Esophagus muscularis mucosa (tissue), 4 donors: ENCODE measurements at regions not wholly inside any gene's neighbourhood (a gene's known extent, or its start where the extent isn't known, plus 50 kb on each side); places are given as distances from the start of the nearest gene placed in this dataset.

Experiments used
- CTCF ChIP-seq, 3 experiments: fragments of 200-600 bp in 2 of 3; fragments of 450-650 bp in 1 of 3; sonication (generic) in 2 of 3; IDR thresholded peaks; one replicate each; pipeline ENCODE4 v1.5.1; 2017 to 2019; ENCODE audit warnings: antibody characterized with exemption in 3 of 3, mild to moderate bottlenecking in 2 of 3, moderate library complexity in 1 of 3
- EP300 ChIP-seq: sonication (generic); formaldehyde crosslinking; IDR thresholded peaks from one replicate; pipeline ENCODE4 v1.6.1; 2017; ENCODE audit warnings: antibody characterized with exemption
- POLR2A ChIP-seq: fragments of 450-650 bp; IDR thresholded peaks from one replicate; pipeline ENCODE4 v1.6.1; 2017; ENCODE audit warnings: antibody characterized with exemption, moderate library complexity, mild to moderate bottlenecking, low read depth
- POLR2AphosphoS5 ChIP-seq, 2 donors: sonication (generic); formaldehyde crosslinking; IDR thresholded peaks; one replicate each; pipeline ENCODE4 v1.6.1; 2017; ENCODE audit warnings: antibody characterized with exemption in 2 of 2

DNA sequence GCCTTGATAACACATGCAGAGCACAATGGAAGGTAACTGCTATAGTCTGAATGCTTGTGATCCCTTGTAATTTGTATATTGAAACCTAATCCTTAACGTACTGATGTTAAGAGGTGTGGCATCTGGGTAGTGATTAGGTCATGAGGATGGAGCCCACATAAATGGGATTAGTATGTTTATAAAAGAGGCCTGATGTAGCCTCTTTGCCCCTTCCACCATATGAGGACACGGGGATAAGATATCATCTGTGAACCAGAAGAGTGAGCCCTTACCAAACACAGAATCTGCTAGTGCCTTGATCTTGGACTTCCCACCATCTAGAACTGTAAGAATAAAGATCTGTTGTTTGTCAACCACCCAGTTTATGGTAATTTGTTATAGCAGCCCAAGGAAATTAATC is 1074.2 kb upstream of the INTU start:
- TF ChIP-seq POLR2AphosphoS5 (IDR thresholded peaks at IDR 0.05): no peak
- TF ChIP-seq EP300: no peak
- no peak for TF ChIP-seq POLR2A
- no peak for TF ChIP-seq CTCF (IDR thresholded peaks at IDR 0.05)
